HCT116 (cell line): ENCODE measurements at regions not wholly inside any gene's neighbourhood (a gene's known extent, or its start where the extent isn't known, plus 50 kb on each side); places are given as distances from the start of the nearest gene placed in this dataset.

Source experiments
- ATAC-seq: fragments of 200-7000 bp; cut with Tn5 transposase; 2 replicates; pipeline ENCODE4 v1.9.1; 2020; ENCODE audit warnings: mild to moderate bottlenecking, moderate library complexity
- BruUV-seq: library from RNA; stranded (reverse); fragments of 400-500 nt; replicated peaks from 2 replicates; lab custom pipeline; 2021; lab: Mats Ljungman, UMichigan
- CTCF ChIA-PET: fragments of 300-600 bp; sonication (Branson Sonifier 250); formaldehyde crosslinking; loops from one replicate; lab custom pipeline; 2021; ENCODE audit warnings: antibody characterized with exemption; lab: Charles Lee
- POLR2A ChIA-PET: fragments of 300-600, 350-600 bp; sonication (Branson Sonifier 250); formaldehyde crosslinking; loops from one replicate; lab custom pipeline; 2021; ENCODE audit warnings: antibody characterized with exemption; lab: Charles Lee
- RAD21 ChIA-PET, 2 experiments: fragments of 300-600 bp; sonication (Branson Sonifier 250); formaldehyde crosslinking; loops; one replicate each; lab custom pipeline; 2023; ENCODE audit warnings: low total read pairs in 2 of 2; ENCODE audit not compliant: uncharacterized antibody in 2 of 2, unreplicated experiment in 2 of 2, low non-redundant PET in 1 of 2; lab: Charles Lee
- DNase-seq: peaks from one replicate; pipeline ENCODE4 v3.0.0-alpha.2; 2010; ENCODE audit warnings: low read depth, low spot score
- H2AFZ ChIP-seq: fragments of 200-600 bp; shearing (Covaris generic), sonication (generic); 2 replicates; pipeline ENCODE4 v1.6.1; 2017; ENCODE audit warnings: low read depth, mixed run types, mixed read lengths, antibody characterized with exemption, low read length; ENCODE audit not compliant: poor library complexity, severe bottlenecking
- H3K27ac ChIP-seq: 2 replicates; pipeline ENCODE4 v1.5.1; 2012; ENCODE audit warnings: low read depth, low read length
- H3K27me3 ChIP-seq: fragments of 200-600 bp; sonication (generic); 2 replicates; pipeline ENCODE4 v1.6.1; 2016; ENCODE audit warnings: mixed run types, low read length, mixed read lengths; ENCODE audit not compliant: insufficient read depth
- H3K36me3 ChIP-seq, 2 experiments: fragments of 200-500 bp in 1 of 2; fragments of 200-600 bp in 1 of 2; sonication (Bioruptor generic) in 1 of 2; sonication (generic) in 1 of 2; 2 replicates each; pipeline versions ENCODE4 v1.5.1 to v1.6.1; 2014 to 2016; ENCODE audit warnings: low read length in 2 of 2, inconsistent platforms in 1 of 2, mixed read lengths in 1 of 2, mixed run types in 1 of 2; ENCODE audit not compliant: insufficient read depth in 2 of 2, control insufficient read depth in 1 of 2
- H3K4me1 ChIP-seq, 2 experiments: fragments of 200-600 bp in 1 of 2; sonication (generic) in 1 of 2; 2 replicates each; pipeline versions ENCODE4 v1.5.1 to v1.6.1; 2012 to 2017; ENCODE audit warnings: low read length in 2 of 2, inconsistent platforms in 1 of 2, mild to moderate bottlenecking in 1 of 2, mixed read lengths in 1 of 2, mixed run types in 1 of 2, moderate library complexity in 1 of 2; ENCODE audit not compliant: insufficient read depth in 2 of 2, control insufficient read depth in 1 of 2
- H3K4me2 ChIP-seq: fragments of 200-600 bp; sonication (generic); 2 replicates; pipeline ENCODE4 v1.6.1; 2017; ENCODE audit warnings: mixed run types, low read length, mixed read lengths
- H3K4me3 ChIP-seq, 2 experiments: fragments of 200-600 bp in 1 of 2; sonication (generic) in 1 of 2; replicated peaks in 1 of 2; 2 replicates each; pipeline ENCODE4 v1.5.1; 2011 to 2016; ENCODE audit warnings: low read length in 2 of 2, control low read depth in 1 of 2, low read depth in 1 of 2, mild to moderate bottlenecking in 1 of 2, mixed read lengths in 1 of 2, mixed run types in 1 of 2
- H3K79me2 ChIP-seq: fragments of 200-600 bp; sonication (generic); 2 replicates; pipeline ENCODE4 v1.6.1; 2017; ENCODE audit warnings: mild to moderate bottlenecking, mixed run types, low read length, moderate library complexity, mixed read lengths; ENCODE audit not compliant: insufficient read depth
- H3K9ac ChIP-seq: fragments of 200-600 bp; sonication (generic); 2 replicates; pipeline ENCODE4 v1.6.1; 2016; ENCODE audit warnings: low read length, mixed read lengths
- H3K9me2 ChIP-seq: fragments of 200-600 bp; sonication (generic), shearing (Covaris generic); 2 replicates; pipeline ENCODE4 v1.6.1; 2017; ENCODE audit warnings: mixed run types, mild to moderate bottlenecking, moderate library complexity; ENCODE audit not compliant: insufficient read depth
- H3K9me3 ChIP-seq, 2 experiments: fragments of 200-500 bp in 1 of 2; fragments of 200-600 bp in 1 of 2; sonication (Bioruptor generic) in 1 of 2; sonication (generic) in 1 of 2; 2 replicates each; pipeline ENCODE4 v1.6.1; 2014 to 2017; ENCODE audit warnings: low read length in 2 of 2, mixed read lengths in 2 of 2, inconsistent platforms in 1 of 2, low read depth in 1 of 2, mild to moderate bottlenecking in 1 of 2, mixed run types in 1 of 2, moderate library complexity in 1 of 2; ENCODE audit not compliant: control insufficient read depth in 1 of 2, insufficient read depth in 1 of 2
- H4K20me1 ChIP-seq: fragments of 200-600 bp; sonication (generic), shearing (Covaris generic); 2 replicates; pipeline ENCODE4 v1.6.1; 2017; ENCODE audit warnings: mixed run types, mild to moderate bottlenecking, moderate library complexity; ENCODE audit not compliant: insufficient read depth
- CBX3 ChIP-seq: IDR thresholded peaks from 2 replicates; pipeline ENCODE4 v1.6.1; 2012; ENCODE audit warnings: low read depth
- EGR1 ChIP-seq: IDR thresholded peaks from 2 replicates; pipeline ENCODE4 v1.6.1; 2012; ENCODE audit warnings: low read depth
- EZH2 ChIP-seq: fragments of 200-600 bp; sonication (generic); IDR thresholded peaks from 2 replicates; pipeline ENCODE4 v1.6.1; 2017; ENCODE audit warnings: antibody characterized with exemption, mixed run types
- EZH2phosphoT487 ChIP-seq: fragments of 200-600 bp; IDR thresholded peaks from 2 replicates; pipeline ENCODE4 v1.6.1; 2018; ENCODE audit warnings: antibody characterized with exemption, borderline replicate concordance
- FOSL1 ChIP-seq: IDR thresholded peaks from 2 replicates; pipeline ENCODE4 v1.6.1; 2012; ENCODE audit warnings: low read depth
- JUND ChIP-seq: IDR thresholded peaks from 2 replicates; pipeline ENCODE4 v1.6.1; 2012
- SRF ChIP-seq: IDR thresholded peaks from 2 replicates; pipeline ENCODE4 v1.6.1; 2012; ENCODE audit warnings: low read depth
- ZFX ChIP-seq: fragments of 450-650 bp; IDR thresholded peaks from 2 replicates; pipeline ENCODE4 v1.6.1; 2017
- ZNF274 ChIP-seq: fragments of 200-500 bp; sonication (Bioruptor generic); IDR thresholded peaks from 2 replicates; pipeline ENCODE4 v1.6.1; 2014; ENCODE audit warnings: mild to moderate bottlenecking, low read depth, low read length, inconsistent platforms
- intact Hi-C: fragments of 100-400 bp; cut with micrococcal nuclease; formaldehyde crosslinking; loops from 2 replicates; pipeline ENCODE4 v1.10.0; 2022
- TF ChIP-seq, protein P1 (sequence below), 3 experiments: fragments of 200-600 bp in 1 of 3; sonication (generic) in 1 of 3; IDR thresholded peaks in 2 of 3; conservative IDR thresholded peaks in 1 of 3; 2 replicates each; pipeline ENCODE4 v1.5.1; 2012 to 2017; ENCODE audit warnings: low read depth in 2 of 3, low read length in 2 of 3, antibody characterized with exemption in 1 of 3, borderline replicate concordance in 1 of 3, control low read depth in 1 of 3, mild to moderate bottlenecking in 1 of 3, mixed read lengths in 1 of 3, mixed run types in 1 of 3, moderate library complexity in 1 of 3; ENCODE audit not compliant: insufficient read depth in 1 of 3

GRCh38 chr6:145367149-145367548, 368.2 kb downstream of the EPM2A start:
- POLR2A ChIA-PET, result no interaction called here
- no peaks in the 10 kb centered on the region for H4K20me1 ChIP-seq
- no peaks in the 10 kb centered on the region for H3K36me3 ChIP-seq
- ATAC-seq (no peak), DNase-seq (no peak)
- no peaks in the 10 kb centered on the region for H3K27me3 ChIP-seq
- H3K9me3 ChIP-seq, result no peaks in the 10 kb centered on the region
- TF ChIP-seq FOSL1, result no peak
- TF ChIP-seq, protein P1, sequence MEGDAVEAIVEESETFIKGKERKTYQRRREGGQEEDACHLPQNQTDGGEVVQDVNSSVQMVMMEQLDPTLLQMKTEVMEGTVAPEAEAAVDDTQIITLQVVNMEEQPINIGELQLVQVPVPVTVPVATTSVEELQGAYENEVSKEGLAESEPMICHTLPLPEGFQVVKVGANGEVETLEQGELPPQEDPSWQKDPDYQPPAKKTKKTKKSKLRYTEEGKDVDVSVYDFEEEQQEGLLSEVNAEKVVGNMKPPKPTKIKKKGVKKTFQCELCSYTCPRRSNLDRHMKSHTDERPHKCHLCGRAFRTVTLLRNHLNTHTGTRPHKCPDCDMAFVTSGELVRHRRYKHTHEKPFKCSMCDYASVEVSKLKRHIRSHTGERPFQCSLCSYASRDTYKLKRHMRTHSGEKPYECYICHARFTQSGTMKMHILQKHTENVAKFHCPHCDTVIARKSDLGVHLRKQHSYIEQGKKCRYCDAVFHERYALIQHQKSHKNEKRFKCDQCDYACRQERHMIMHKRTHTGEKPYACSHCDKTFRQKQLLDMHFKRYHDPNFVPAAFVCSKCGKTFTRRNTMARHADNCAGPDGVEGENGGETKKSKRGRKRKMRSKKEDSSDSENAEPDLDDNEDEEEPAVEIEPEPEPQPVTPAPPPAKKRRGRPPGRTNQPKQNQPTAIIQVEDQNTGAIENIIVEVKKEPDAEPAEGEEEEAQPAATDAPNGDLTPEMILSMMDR (IDR thresholded peaks at IDR 0.05 in 2 of 3, conservative IDR thresholded peaks at IDR 0.05 in 1 of 3; ENCODE audit: borderline replicate concordance in 1 of 3, insufficient read depth in 1 of 3, low read depth in 2 of 3, low read length in 2 of 3), result no peak
- intact Hi-C loops, result no loop called here
- no peak overlapping the region for H2AFZ ChIP-seq
- BruUV-seq, result no TSS peak
- H3K4me1 ChIP-seq, result no peaks in the 10 kb centered on the region
- no peaks in the 10 kb centered on the region for H3K79me2 ChIP-seq
- RAD21 ChIA-PET, result no interaction called here
- no peak overlapping the region for H3K9ac ChIP-seq
- CTCF ChIA-PET, result no interaction called here
- no peak overlapping the region for H3K4me3 ChIP-seq
- H3K27ac ChIP-seq, result no peak overlapping the region
- no peaks in the 10 kb centered on the region for H3K9me2 ChIP-seq
- no peak overlapping the region for H3K4me2 ChIP-seq

GRCh38 chr6:145368075-145368474, 367.2 kb downstream of the EPM2A start:
- H3K79me2 ChIP-seq, result no peaks in the 10 kb centered on the region
- POLR2A ChIA-PET, result no interaction called here
- H2AFZ ChIP-seq, result no peak overlapping the region
- H3K4me1 ChIP-seq, result no peaks in the 10 kb centered on the region
- no peak overlapping the region for H3K4me2 ChIP-seq
- no peak overlapping the region for H3K27ac ChIP-seq
- H3K27me3 ChIP-seq, result no peaks in the 10 kb centered on the region
- no peak for TF ChIP-seq ZFX
- no peak for TF ChIP-seq FOSL1
- TF ChIP-seq EZH2, result no peak
- TF ChIP-seq, protein P1 (IDR thresholded peaks at IDR 0.05 in 2 of 3, conservative IDR thresholded peaks at IDR 0.05 in 1 of 3; ENCODE audit: borderline replicate concordance in 1 of 3, insufficient read depth in 1 of 3, low read depth in 2 of 3, low read length in 2 of 3), result no peak
- TF ChIP-seq SRF, result no peak
- no peak for TF ChIP-seq EZH2phosphoT487
- TF ChIP-seq EGR1, result no peak
- TF ChIP-seq JUND, result no peak
- no peak for TF ChIP-seq CBX3
- TF ChIP-seq ZNF274, result no peak
- TF ChIP-seq, all 23 proteins: peak for 0
- intact Hi-C loops, result no loop called here
- no peak overlapping the region for H3K9ac ChIP-seq
- BruUV-seq, result no TSS peak
- no peaks in the 10 kb centered on the region for H3K9me3 ChIP-seq
- no peak overlapping the region for H3K4me3 ChIP-seq
- no peaks in the 10 kb centered on the region for H4K20me1 ChIP-seq
- ChIA-PET CTCF (no interaction called here), RAD21 (no interaction called here)
- H3K36me3 ChIP-seq, result no peaks in the 10 kb centered on the region
- no peak for ATAC-seq
- no peak for DNase-seq
- H3K9me2 ChIP-seq, result no peaks in the 10 kb centered on the region
